ENCODE measurements at regions not wholly inside any gene's neighbourhood (a gene's known extent, or its start where the extent isn't known, plus 50 kb on each side); places are given as distances from the start of the nearest gene placed in this dataset.

DNA sequence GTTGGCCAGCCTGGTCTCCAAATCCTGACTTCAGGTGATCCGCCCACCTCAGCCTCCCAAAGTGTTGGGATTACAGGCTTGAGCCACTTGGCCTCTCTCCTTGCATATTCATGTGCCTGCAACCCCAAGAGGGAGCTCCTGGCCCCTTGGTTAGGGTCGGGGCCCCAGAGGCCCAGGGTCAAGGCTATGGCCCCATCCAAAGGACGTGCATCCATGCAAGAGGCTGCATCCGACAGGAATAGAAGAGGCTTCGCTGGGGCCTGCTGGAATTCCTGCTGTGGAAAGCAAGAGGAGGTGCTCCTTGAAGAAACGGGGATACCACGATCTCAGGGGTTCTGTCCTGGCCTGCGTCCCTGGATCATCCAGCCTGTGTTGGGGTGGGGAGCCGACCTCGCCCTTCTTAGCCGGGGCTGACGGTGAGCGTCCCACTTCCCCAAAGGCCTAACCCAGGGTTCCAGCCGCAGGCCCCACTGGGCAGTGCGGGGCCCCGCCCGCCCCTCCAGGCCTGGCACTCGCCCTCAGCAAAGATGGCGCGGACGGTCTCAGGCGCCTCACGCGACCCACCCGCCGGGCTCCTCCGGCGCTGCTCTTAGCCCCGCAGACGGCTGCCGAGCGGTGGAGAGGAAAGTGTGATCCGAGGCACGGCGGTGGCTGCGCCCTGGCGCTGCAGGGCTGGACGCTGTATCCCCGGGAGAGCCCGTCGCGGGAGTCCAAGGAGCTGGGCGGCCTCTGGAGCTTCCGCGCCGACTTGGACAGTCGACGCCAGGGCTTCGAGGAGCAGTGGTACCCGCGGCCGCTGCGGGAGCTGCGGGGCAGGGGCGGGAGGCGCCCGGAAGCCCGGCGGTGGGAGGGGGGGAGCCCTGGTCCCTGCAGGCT, 54.7 kb downstream of the ZNF727 start:
- Histone ChIP-seq H3K4me1 (no peaks in the 10 kb centered on the region), H3K27me3 (peaks cover 0 to 5% (median 0%) of the 10 kb centered on the region in 4 donors), H3K27ac (replicated peaks in 1 of 4) (no peak overlapping the region), H3K4me3 (no peak overlapping the region), H3K9me3 (peaks cover 0 to 82% (median 65%) of the 10 kb centered on the region in 4 donors), H3K36me3 (no peaks in the 10 kb centered on the region)
- TF ChIP-seq POLR2A (IDR thresholded peaks at IDR 0.05; ENCODE audit: low read depth) (no peak), POLR2AphosphoS5 (IDR thresholded peaks at IDR 0.05) (no peak), EP300 (IDR thresholded peaks at IDR 0.05) (no peak)
- TF ChIP-seq, protein P1, sequence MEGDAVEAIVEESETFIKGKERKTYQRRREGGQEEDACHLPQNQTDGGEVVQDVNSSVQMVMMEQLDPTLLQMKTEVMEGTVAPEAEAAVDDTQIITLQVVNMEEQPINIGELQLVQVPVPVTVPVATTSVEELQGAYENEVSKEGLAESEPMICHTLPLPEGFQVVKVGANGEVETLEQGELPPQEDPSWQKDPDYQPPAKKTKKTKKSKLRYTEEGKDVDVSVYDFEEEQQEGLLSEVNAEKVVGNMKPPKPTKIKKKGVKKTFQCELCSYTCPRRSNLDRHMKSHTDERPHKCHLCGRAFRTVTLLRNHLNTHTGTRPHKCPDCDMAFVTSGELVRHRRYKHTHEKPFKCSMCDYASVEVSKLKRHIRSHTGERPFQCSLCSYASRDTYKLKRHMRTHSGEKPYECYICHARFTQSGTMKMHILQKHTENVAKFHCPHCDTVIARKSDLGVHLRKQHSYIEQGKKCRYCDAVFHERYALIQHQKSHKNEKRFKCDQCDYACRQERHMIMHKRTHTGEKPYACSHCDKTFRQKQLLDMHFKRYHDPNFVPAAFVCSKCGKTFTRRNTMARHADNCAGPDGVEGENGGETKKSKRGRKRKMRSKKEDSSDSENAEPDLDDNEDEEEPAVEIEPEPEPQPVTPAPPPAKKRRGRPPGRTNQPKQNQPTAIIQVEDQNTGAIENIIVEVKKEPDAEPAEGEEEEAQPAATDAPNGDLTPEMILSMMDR (IDR thresholded peaks at IDR 0.05) = no peak
- intact Hi-C loops (cut with DNase I) = no loop called here
- no peak for DNase-seq (ENCODE audit: extremely low spot score)
- 48% methylated on average over 24 of the region's 59 CpGs for WGBS

DNA sequence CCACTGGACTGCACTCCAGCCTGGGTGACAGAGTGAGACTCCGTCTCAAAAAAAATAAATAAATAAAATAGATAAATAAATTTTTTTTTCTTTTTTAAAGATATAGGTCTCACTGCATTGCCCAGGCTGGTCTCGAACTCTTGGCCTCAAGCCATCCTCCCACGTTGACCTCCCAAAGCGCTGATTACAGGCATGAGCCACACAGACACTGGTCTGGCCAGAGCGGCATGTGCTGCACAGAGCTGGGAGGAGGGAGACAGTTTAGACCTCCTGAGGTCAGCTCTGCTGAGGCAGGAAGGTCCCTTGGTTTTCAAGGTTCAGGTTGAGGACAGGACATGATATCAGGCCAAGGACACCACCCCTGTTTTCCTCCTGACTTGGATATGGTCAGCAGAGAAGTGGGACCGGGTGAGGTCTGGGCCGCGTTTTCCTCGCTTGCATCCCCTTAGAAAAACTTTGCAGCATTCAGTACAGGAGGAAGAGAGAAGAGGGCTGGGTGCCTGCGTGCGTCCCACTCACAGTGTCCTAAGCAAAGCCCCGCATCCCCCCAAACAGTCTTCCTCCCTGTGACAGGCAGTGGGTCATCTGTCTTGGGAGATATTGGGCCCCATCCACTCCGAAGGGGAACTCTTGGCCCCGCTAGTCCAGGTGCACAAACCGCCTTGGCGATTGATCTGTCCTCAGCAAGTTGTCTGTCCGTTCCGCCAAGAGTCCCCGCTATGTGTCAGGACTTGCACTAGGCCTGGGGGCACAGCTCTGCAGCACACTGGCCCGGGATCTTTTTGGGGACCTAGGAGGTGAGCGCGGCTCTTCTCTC, 56.1 kb downstream of the ZNF727 start:
- intact Hi-C loops (cut with DNase I) = no loop called here
- H3K36me3 ChIP-seq = no peaks in the 10 kb centered on the region
- no peaks in the 10 kb centered on the region for H3K4me1 ChIP-seq
- no peak overlapping the region for H3K4me3 ChIP-seq
- peaks cover 0 to 5% (median 0%) of the 10 kb centered on the region in 4 donors for H3K27me3 ChIP-seq
- TF ChIP-seq POLR2AphosphoS5 (IDR thresholded peaks at IDR 0.05) (no peak), POLR2A (IDR thresholded peaks at IDR 0.05; ENCODE audit: low read depth) (no peak), EP300 (IDR thresholded peaks at IDR 0.05) (no peak)
- TF ChIP-seq, protein P1 (IDR thresholded peaks at IDR 0.05) = no peak
- DNase-seq (ENCODE audit: extremely low spot score) = no peak
- no peak overlapping the region for H3K27ac ChIP-seq (replicated peaks in 1 of 4)
- H3K9me3 ChIP-seq = peaks cover 0 to 68% (median 51%) of the 10 kb centered on the region in 4 donors
- WGBS = 93% methylated on average over 9 of the region's 22 CpGs

DNA sequence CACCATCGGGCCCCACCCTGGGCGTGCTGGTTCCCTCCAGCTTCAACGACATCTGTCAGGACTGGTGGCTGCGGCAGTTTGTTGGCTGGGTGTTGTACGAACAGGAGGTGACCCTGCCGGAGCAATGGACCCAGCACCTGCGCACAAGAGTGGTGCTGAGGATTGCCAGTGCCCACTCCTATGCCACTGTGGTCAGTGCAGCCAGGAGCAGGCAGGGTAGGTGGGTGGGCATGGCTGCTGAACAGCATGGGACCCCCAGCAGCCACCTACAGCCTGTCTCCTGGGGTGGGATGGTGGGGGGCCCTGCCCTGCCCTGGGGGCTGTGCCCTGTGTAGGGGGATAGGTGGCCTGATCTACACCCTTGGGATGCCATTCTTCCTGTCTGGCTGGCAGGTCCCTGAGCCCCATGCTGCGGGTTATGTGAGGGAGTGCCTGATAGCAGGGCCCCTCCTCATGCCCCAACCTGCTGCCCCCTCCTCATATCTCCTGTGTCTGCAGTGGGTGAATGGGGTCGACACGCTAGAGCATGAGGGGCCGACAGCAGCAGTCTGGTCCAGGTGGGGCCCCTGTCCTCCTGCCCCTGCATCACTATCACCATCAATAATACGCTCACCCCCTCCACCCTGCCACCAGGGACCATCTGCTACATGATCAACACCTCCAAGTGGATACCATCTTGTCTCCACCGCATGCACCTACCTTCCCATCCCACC, 56.9 kb downstream of the ZNF727 start:
- Histone ChIP-seq H3K27ac (replicated peaks in 1 of 4) (no peak overlapping the region), H3K9me3 (peaks cover 0 to 62% (median 47%) of the 10 kb centered on the region in 4 donors), H3K4me3 (no peak overlapping the region), H3K36me3 (no peaks in the 10 kb centered on the region), H3K27me3 (peaks cover 0 to 5% (median 0%) of the 10 kb centered on the region in 4 donors), H3K4me1 (no peaks in the 10 kb centered on the region)
- intact Hi-C loops (cut with DNase I) = no loop called here
- no peak for DNase-seq (ENCODE audit: extremely low spot score)
- TF ChIP-seq POLR2A (IDR thresholded peaks at IDR 0.05; ENCODE audit: low read depth) = no peak
- TF ChIP-seq, protein P1 (IDR thresholded peaks at IDR 0.05) = no peak
- no peak for TF ChIP-seq EP300 (IDR thresholded peaks at IDR 0.05)
- TF ChIP-seq POLR2AphosphoS5 (IDR thresholded peaks at IDR 0.05) = no peak
- 79% methylated on average over 13 of the region's 13 CpGs for WGBS

DNA sequence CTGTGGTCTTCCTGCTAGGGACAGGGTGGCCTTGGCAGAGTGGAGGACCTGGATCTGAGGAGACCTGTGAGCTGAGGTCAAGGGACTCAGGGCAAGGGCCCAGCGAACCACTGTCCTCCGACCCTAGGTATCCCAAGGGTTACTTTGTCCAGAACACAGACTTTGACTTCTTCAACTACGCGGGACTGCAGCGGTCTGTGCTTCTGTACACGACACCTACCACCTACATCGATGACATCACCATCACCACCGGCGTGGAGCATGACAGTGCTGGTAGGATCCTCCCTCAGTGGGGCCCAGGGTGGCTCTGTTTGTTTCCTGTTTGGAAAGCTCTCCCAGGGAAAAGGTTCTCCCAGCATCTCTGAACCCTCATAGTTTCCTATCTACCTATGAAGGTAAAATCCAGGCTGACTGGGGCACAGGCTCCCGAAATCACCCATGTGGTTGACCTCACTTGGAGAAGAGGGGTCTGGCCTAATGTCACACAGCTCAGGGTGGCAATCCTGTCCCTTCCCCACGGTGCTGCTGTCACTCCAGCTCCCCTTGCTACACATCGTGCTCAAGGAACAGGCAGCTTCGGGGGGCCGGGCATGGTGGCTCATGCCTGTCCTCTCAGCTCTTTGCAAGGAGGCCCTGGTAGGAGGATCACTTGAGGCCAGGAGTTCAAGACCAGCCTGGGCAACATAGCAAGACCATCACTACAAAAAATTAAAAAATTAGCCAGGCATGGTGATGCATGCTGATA, 57.6 kb downstream of the ZNF727 start:
- Histone ChIP-seq H3K27me3 (peaks cover 0 to 5% (median 0%) of the 10 kb centered on the region in 4 donors), H3K27ac (replicated peaks in 1 of 4) (no peak overlapping the region), H3K9me3 (peaks cover 0 to 54% (median 40%) of the 10 kb centered on the region in 4 donors), H3K4me1 (no peaks in the 10 kb centered on the region), H3K36me3 (no peaks in the 10 kb centered on the region), H3K4me3 (no peak overlapping the region)
- DNase-seq (ENCODE audit: extremely low spot score) = no peak
- WGBS = 88% methylated on average over 13 of the region's 14 CpGs
- TF ChIP-seq POLR2AphosphoS5 (IDR thresholded peaks at IDR 0.05) (no peak), EP300 (IDR thresholded peaks at IDR 0.05) (no peak), POLR2A (IDR thresholded peaks at IDR 0.05; ENCODE audit: low read depth) (no peak)
- TF ChIP-seq, protein P1 (IDR thresholded peaks at IDR 0.05) = no peak
- intact Hi-C loops (cut with DNase I) = no loop called here
